SK-N-MC (cell line): ENCODE measurements at regions not wholly inside any gene's neighbourhood (a gene's known extent, or its start where the extent isn't known, plus 50 kb on each side); places are given as distances from the start of the nearest gene placed in this dataset.

Experiments
- EZH2 ChIP-seq: fragments of 200-600 bp; sonication (generic); IDR thresholded peaks from one replicate; pipeline ENCODE4 v1.6.1; 2017; ENCODE audit warnings: antibody characterized with exemption
- FOXP2 ChIP-seq: optimal IDR thresholded peaks from 2 replicates; pipeline ENCODE3; 2011; ENCODE audit warnings: mild to moderate bottlenecking, moderate library complexity; ENCODE audit not compliant: insufficient read depth; ENCODE audit errors: extremely low read length, control extremely low read depth
- POLR2AphosphoS5 ChIP-seq: IDR thresholded peaks from 2 replicates; pipeline ENCODE4 v1.6.1; 2012; ENCODE audit warnings: mild to moderate bottlenecking, low read depth, low read length, borderline replicate concordance

GRCh38 chr9:107688728-107689127, 199.2 kb upstream of the KLF4 start:
- TF ChIP-seq EZH2 = no peak
- no peak for TF ChIP-seq POLR2AphosphoS5
- TF ChIP-seq FOXP2 = no peak
